Body of pancreas (tissue), 4 donors: ENCODE measurements at regions not wholly inside any gene's neighbourhood (a gene's known extent, or its start where the extent isn't known, plus 50 kb on each side); places are given as distances from the start of the nearest gene placed in this dataset.

Experiments used
- CTCF ChIP-seq, 7 experiments: fragments of 450-650 bp in 4 of 7; fragments of 200-600 bp in 3 of 7; sonication (generic) in 3 of 7; IDR thresholded peaks; one replicate each; pipeline ENCODE4 v1.5.1; 2016 to 2019; ENCODE audit warnings: antibody characterized with exemption in 7 of 7
- POLR2A ChIP-seq, 3 donors: fragments of 450-650 bp; IDR thresholded peaks; one replicate each; pipeline ENCODE4 v1.6.1; 2016; ENCODE audit warnings: antibody characterized with exemption in 3 of 3, mild to moderate bottlenecking in 2 of 3

GRCh38 chr4:33187035-33187434, 2466.9 kb downstream of the PCDH7 start:
- TF ChIP-seq CTCF (IDR thresholded peaks at IDR 0.05) (no peak), POLR2A (IDR thresholded peaks at IDR 0.05) (no peak)
